ENCODE measurements at regions not wholly inside any gene's neighbourhood (a gene's known extent, or its start where the extent isn't known, plus 50 kb on each side); places are given as distances from the start of the nearest gene placed in this dataset.

- no peaks in the 10 kb centered on the region for H3K9me3 ChIP-seq (ENCODE audit: control insufficient read depth in 3 of 3, low read length in 3 of 3)
- H3K27ac ChIP-seq (ENCODE audit: low read depth, low read length) = no peak overlapping the region
- H3K36me3 ChIP-seq (ENCODE audit: control insufficient read depth in 3 of 3, insufficient read depth in 3 of 3, low read length in 3 of 3) = no peaks in the 10 kb centered on the region
- H3K4me3 ChIP-seq (ENCODE audit: low read length in 3 of 3) = no peak overlapping the region
- no peaks in the 10 kb centered on the region for H3K27me3 ChIP-seq (ENCODE audit: control insufficient read depth in 3 of 3, insufficient read depth in 3 of 3, low read length in 3 of 3)
- H3K4me1 ChIP-seq (ENCODE audit: control insufficient read depth in 3 of 3, insufficient read depth in 3 of 3, low read length in 3 of 3) = no peaks in the 10 kb centered on the region
- no peak overlapping the region for H3K9ac ChIP-seq (ENCODE audit: low read depth in 1 of 3, low read length in 3 of 3)
Observed at GRCh38 chr2:145126146-145126545, 606.2 kb upstream of the ZEB2 start.

DNA sequence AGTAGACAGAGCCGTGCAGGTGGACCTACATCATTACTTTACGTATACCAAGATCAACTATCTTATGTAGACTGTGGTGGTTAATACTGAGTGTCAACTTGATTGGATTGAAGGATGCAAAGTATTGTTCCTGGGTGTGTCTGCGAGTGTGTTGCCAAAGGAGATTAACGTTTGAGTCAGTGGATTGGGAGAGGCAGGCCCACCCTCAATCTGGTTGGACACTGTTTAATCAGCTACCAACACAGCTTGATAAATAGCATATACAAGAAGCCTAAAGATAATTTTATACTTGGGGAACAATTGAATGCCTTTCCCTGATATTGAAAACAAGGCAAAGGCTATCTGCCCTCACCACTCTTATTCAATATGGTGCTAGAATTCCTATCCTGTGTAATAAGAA is 604.2 kb upstream of the ZEB2 start:
- H3K4me1 ChIP-seq (ENCODE audit: control insufficient read depth in 3 of 3, insufficient read depth in 3 of 3, low read length in 3 of 3) = no peaks in the 10 kb centered on the region

GRCh38 chr2:145123606-145124005 is 603.7 kb upstream of the ZEB2 start:
- Histone ChIP-seq H3K27ac (ENCODE audit: low read depth, low read length) (no peak overlapping the region), H3K4me3 (ENCODE audit: low read length in 3 of 3) (no peak overlapping the region), H3K9me3 (ENCODE audit: control insufficient read depth in 3 of 3, low read length in 3 of 3) (no peaks in the 10 kb centered on the region), H3K27me3 (ENCODE audit: control insufficient read depth in 3 of 3, insufficient read depth in 3 of 3, low read length in 3 of 3) (no peaks in the 10 kb centered on the region), H3K9ac (ENCODE audit: low read depth in 1 of 3, low read length in 3 of 3) (no peak overlapping the region), H3K4me1 (ENCODE audit: control insufficient read depth in 3 of 3, insufficient read depth in 3 of 3, low read length in 3 of 3) (no peaks in the 10 kb centered on the region), H3K36me3 (ENCODE audit: control insufficient read depth in 3 of 3, insufficient read depth in 3 of 3, low read length in 3 of 3) (no peaks in the 10 kb centered on the region)

More for the DNA sequence above, 604.2 kb upstream of the ZEB2 start:
- Histone ChIP-seq H3K9me3 (ENCODE audit: control insufficient read depth in 3 of 3, low read length in 3 of 3) (no peaks in the 10 kb centered on the region), H3K27me3 (ENCODE audit: control insufficient read depth in 3 of 3, insufficient read depth in 3 of 3, low read length in 3 of 3) (no peaks in the 10 kb centered on the region), H3K36me3 (ENCODE audit: control insufficient read depth in 3 of 3, insufficient read depth in 3 of 3, low read length in 3 of 3) (no peaks in the 10 kb centered on the region), H3K9ac (ENCODE audit: low read depth in 1 of 3, low read length in 3 of 3) (no peak overlapping the region), H3K27ac (ENCODE audit: low read depth, low read length) (no peak overlapping the region), H3K4me3 (ENCODE audit: low read length in 3 of 3) (no peak overlapping the region)

DNA sequence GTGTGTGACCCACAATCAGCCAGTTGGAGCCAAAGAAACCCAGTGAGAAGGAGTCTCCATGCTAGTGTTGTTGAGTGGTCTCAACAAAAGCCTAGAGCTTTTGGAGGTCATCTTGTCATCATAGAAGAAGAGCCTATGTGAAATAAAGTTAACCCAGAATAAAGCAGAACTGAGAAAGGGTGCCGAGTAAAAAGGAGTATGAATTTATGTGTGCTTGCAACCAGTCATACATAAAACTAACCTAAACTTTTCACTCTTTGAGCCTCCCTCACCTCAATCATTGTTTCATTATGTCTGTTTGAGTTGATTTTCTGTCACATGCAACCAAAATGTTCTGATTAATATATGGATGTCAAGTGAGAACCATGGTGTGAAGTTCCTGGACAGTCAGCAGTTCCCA is 599.3 kb upstream of the ZEB2 start:
- Histone ChIP-seq H3K36me3 (ENCODE audit: control insufficient read depth in 3 of 3, insufficient read depth in 3 of 3, low read length in 3 of 3) (no peaks in the 10 kb centered on the region), H3K9me3 (ENCODE audit: control insufficient read depth in 3 of 3, low read length in 3 of 3) (no peaks in the 10 kb centered on the region), H3K9ac (ENCODE audit: low read depth in 1 of 3, low read length in 3 of 3) (no peak overlapping the region), H3K27ac (ENCODE audit: low read depth, low read length) (no peak overlapping the region), H3K4me1 (ENCODE audit: control insufficient read depth in 3 of 3, insufficient read depth in 3 of 3, low read length in 3 of 3) (no peaks in the 10 kb centered on the region), H3K27me3 (ENCODE audit: control insufficient read depth in 3 of 3, insufficient read depth in 3 of 3, low read length in 3 of 3) (no peaks in the 10 kb centered on the region), H3K4me3 (ENCODE audit: low read length in 3 of 3) (no peak overlapping the region)

GRCh38 chr2:145116834-145117725 is 597.2 kb upstream of the ZEB2 start:
- no peaks in the 10 kb centered on the region for H3K9me3 ChIP-seq (ENCODE audit: control insufficient read depth in 3 of 3, low read length in 3 of 3)
- H3K9ac ChIP-seq (ENCODE audit: low read depth in 1 of 3, low read length in 3 of 3) = no peak overlapping the region
- H3K36me3 ChIP-seq (ENCODE audit: control insufficient read depth in 3 of 3, insufficient read depth in 3 of 3, low read length in 3 of 3) = no peaks in the 10 kb centered on the region
- H3K4me1 ChIP-seq (ENCODE audit: control insufficient read depth in 3 of 3, insufficient read depth in 3 of 3, low read length in 3 of 3) = no peaks in the 10 kb centered on the region
- no peak overlapping the region for H3K4me3 ChIP-seq (ENCODE audit: low read length in 3 of 3)
- no peak overlapping the region for H3K27ac ChIP-seq (ENCODE audit: low read depth, low read length)
- H3K27me3 ChIP-seq (ENCODE audit: control insufficient read depth in 3 of 3, insufficient read depth in 3 of 3, low read length in 3 of 3) = no peaks in the 10 kb centered on the region

DNA sequence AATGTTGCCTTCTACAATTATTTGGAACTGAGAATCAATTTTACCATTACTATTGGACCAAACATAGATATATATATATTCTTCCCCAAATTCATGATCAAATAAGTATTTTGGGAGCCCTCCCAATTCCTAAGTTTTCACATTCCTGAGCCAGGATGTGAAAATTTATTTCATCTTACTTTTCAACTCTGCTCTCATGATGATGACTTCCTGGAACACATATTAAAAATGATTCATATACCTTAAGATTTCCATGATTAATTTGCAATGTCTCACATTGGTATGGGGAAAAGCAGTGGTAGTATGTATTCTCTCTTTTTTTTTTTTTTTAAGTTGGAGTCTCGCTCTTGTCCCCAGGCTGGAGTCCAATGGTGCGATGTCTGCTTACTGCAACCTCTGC is 596.1 kb upstream of the ZEB2 start:
- Histone ChIP-seq H3K27me3 (ENCODE audit: control insufficient read depth in 3 of 3, insufficient read depth in 3 of 3, low read length in 3 of 3) (no peaks in the 10 kb centered on the region), H3K9ac (ENCODE audit: low read depth in 1 of 3, low read length in 3 of 3) (no peak overlapping the region), H3K27ac (ENCODE audit: low read depth, low read length) (no peak overlapping the region), H3K36me3 (ENCODE audit: control insufficient read depth in 3 of 3, insufficient read depth in 3 of 3, low read length in 3 of 3) (no peaks in the 10 kb centered on the region), H3K4me3 (ENCODE audit: low read length in 3 of 3) (no peak overlapping the region), H3K4me1 (ENCODE audit: control insufficient read depth in 3 of 3, insufficient read depth in 3 of 3, low read length in 3 of 3) (no peaks in the 10 kb centered on the region), H3K9me3 (ENCODE audit: control insufficient read depth in 3 of 3, low read length in 3 of 3) (no peaks in the 10 kb centered on the region)

GRCh38 chr2:145114726-145115125 is 594.8 kb upstream of the ZEB2 start:
- H3K9ac ChIP-seq (ENCODE audit: low read depth in 1 of 3, low read length in 3 of 3) = no peak overlapping the region
- H3K27ac ChIP-seq (ENCODE audit: low read depth, low read length) = no peak overlapping the region
- H3K9me3 ChIP-seq (ENCODE audit: control insufficient read depth in 3 of 3, low read length in 3 of 3) = no peaks in the 10 kb centered on the region
- no peak overlapping the region for H3K4me3 ChIP-seq (ENCODE audit: low read length in 3 of 3)
- H3K36me3 ChIP-seq (ENCODE audit: control insufficient read depth in 3 of 3, insufficient read depth in 3 of 3, low read length in 3 of 3) = no peaks in the 10 kb centered on the region
- no peaks in the 10 kb centered on the region for H3K4me1 ChIP-seq (ENCODE audit: control insufficient read depth in 3 of 3, insufficient read depth in 3 of 3, low read length in 3 of 3)
- H3K27me3 ChIP-seq (ENCODE audit: control insufficient read depth in 3 of 3, insufficient read depth in 3 of 3, low read length in 3 of 3) = no peaks in the 10 kb centered on the region

DNA sequence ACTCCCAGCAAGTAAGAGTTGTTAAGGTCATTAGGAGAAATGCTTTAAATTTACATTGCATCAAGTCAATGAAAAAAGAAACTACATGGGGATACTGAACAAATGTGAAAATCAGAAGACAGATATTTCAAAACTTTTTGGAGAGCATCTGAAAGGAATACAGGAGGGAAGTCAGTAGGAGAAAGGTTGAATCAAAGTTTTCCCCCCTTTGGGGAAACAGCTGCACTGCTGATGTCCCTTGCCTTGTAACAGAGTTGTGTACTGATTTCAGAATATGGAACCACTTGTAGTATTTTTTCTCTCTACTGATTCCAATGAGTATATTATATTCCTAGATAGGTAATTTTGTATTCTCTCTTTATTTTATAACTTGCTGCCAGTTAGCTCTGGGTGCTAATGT is 592.5 kb upstream of the ZEB2 start:
- Histone ChIP-seq H3K4me3 (ENCODE audit: low read length in 3 of 3) (no peak overlapping the region), H3K36me3 (ENCODE audit: control insufficient read depth in 3 of 3, insufficient read depth in 3 of 3, low read length in 3 of 3) (no peaks in the 10 kb centered on the region), H3K4me1 (ENCODE audit: control insufficient read depth in 3 of 3, insufficient read depth in 3 of 3, low read length in 3 of 3) (no peaks in the 10 kb centered on the region), H3K9me3 (ENCODE audit: control insufficient read depth in 3 of 3, low read length in 3 of 3) (no peaks in the 10 kb centered on the region), H3K27me3 (ENCODE audit: control insufficient read depth in 3 of 3, insufficient read depth in 3 of 3, low read length in 3 of 3) (no peaks in the 10 kb centered on the region), H3K27ac (ENCODE audit: low read depth, low read length) (no peak overlapping the region), H3K9ac (ENCODE audit: low read depth in 1 of 3, low read length in 3 of 3) (no peak overlapping the region)

DNA sequence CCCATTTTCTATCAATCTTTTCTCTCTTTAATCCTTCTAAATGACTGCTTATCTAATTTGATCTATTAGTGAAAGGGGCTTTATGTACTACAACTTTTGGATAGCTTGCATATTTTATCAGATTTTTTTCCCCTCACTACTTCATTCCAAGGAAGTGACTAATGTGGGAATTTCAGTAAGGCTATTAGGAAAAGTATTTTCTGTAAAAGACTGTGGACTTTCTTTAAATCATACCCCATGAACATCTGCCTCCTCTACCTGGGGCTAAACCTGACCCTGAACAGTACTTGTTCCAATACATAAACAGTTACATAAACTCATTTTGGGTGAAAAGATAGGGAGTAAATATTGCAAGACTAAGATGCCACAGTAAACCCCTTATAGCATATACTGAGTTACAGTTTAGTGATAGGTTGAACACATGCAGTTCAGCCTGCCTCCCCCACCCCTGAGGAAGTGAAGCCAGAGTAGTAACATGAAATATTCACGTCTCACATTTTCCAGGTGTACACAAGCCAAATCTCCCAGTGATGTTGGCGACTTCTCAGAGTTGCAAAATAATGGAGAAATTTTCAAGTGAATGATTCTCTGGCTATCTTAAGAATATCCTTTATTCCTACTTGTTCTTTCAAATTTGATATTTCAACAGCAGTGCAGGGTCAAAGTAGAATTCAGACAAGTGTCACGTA is 590.9 kb upstream of the ZEB2 start:
- Histone ChIP-seq H3K4me1 (ENCODE audit: control insufficient read depth in 3 of 3, insufficient read depth in 3 of 3, low read length in 3 of 3) (no peaks in the 10 kb centered on the region), H3K9me3 (ENCODE audit: control insufficient read depth in 3 of 3, low read length in 3 of 3) (no peaks in the 10 kb centered on the region), H3K4me3 (ENCODE audit: low read length in 3 of 3) (no peak overlapping the region), H3K27me3 (ENCODE audit: control insufficient read depth in 3 of 3, insufficient read depth in 3 of 3, low read length in 3 of 3) (no peaks in the 10 kb centered on the region), H3K36me3 (ENCODE audit: control insufficient read depth in 3 of 3, insufficient read depth in 3 of 3, low read length in 3 of 3) (no peaks in the 10 kb centered on the region), H3K9ac (ENCODE audit: low read depth in 1 of 3, low read length in 3 of 3) (no peak overlapping the region), H3K27ac (ENCODE audit: low read depth, low read length) (no peak overlapping the region)

DNA sequence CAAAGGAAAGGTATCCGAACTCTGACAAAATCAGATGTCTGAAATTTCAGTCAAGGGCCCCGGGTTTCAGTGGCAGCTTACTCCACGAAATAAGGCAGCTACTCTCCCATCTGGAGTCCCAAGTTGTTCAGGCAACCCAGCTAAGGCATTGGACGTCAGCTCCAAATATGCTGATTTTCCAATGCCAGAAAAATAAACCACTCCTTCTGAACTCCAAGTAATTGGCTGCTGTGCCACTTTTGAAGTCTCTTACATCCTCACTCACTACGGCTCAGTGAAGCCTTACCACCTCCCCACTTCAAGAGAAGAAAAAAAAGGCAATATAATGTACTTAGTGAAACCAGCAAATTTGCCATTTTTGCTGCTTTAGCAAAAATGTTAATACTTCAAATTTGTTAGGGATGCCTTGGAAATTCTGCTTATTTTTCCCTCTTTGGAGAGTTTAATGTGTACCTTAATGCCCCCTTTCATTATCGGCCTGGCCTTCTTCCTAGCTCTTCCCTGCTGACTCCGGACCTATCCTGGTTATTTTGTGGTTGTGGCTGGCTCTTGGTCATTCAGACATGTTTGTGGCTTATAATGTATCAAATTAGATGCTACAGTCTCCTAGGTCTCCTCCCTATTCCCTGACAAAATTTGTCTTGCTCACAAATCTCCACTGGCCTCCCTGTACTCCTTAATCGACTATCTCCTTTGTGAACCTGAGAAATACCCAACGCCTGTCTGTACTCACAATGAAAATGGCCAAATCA is 589.2 kb upstream of the ZEB2 start:
- H3K9ac ChIP-seq (ENCODE audit: low read depth in 1 of 3, low read length in 3 of 3) = no peak overlapping the region
- H3K4me3 ChIP-seq (ENCODE audit: low read length in 3 of 3) = no peak overlapping the region
- H3K36me3 ChIP-seq (ENCODE audit: control insufficient read depth in 3 of 3, insufficient read depth in 3 of 3, low read length in 3 of 3) = no peaks in the 10 kb centered on the region
- H3K27me3 ChIP-seq (ENCODE audit: control insufficient read depth in 3 of 3, insufficient read depth in 3 of 3, low read length in 3 of 3) = no peaks in the 10 kb centered on the region
- no peaks in the 10 kb centered on the region for H3K9me3 ChIP-seq (ENCODE audit: control insufficient read depth in 3 of 3, low read length in 3 of 3)
- H3K27ac ChIP-seq (ENCODE audit: low read depth, low read length) = no peak overlapping the region
- H3K4me1 ChIP-seq (ENCODE audit: control insufficient read depth in 3 of 3, insufficient read depth in 3 of 3, low read length in 3 of 3) = no peaks in the 10 kb centered on the region

Data from skeletal muscle tissue (tissue), 3 donors.